Spleen (tissue), 7 donors: ENCODE measurements at regions not wholly inside any gene's neighbourhood (a gene's known extent, or its start where the extent isn't known, plus 50 kb on each side); places are given as distances from the start of the nearest gene placed in this dataset.

Experiments used
- CTCF ChIP-seq, 11 experiments: fragments of 200-600 bp in 7 of 11; fragments of 450-650 bp in 4 of 11; sonication (generic) in 4 of 11; IDR thresholded peaks in 8 of 11; conservative IDR thresholded peaks in 3 of 11; 1 replicate in 7 of 11; 2 replicates in 4 of 11; pipeline versions ENCODE4 v1.4.0 to v1.8.0; 2016 to 2021; ENCODE audit warnings: antibody characterized with exemption in 11 of 11, inconsistent platforms in 4 of 11, mild to moderate bottlenecking in 1 of 11
- POLR2AphosphoS5 ChIP-seq, 3 donors: sonication (generic); formaldehyde crosslinking; IDR thresholded peaks; one replicate each; pipeline ENCODE4 v1.5.1; 2017; ENCODE audit warnings: antibody characterized with exemption in 3 of 3
- donor health status: DM: no; HTN: no; CAD: no; lungs with moderate emphysema.
- donor health status: DM: no; HTN: no; CAD: no.
- donor health status: DM: no; HTN: no; CAD: no.

GRCh38 chr5:39968381-39968780 lies 543.6 kb upstream of the DAB2 start:
- no peak for TF ChIP-seq POLR2AphosphoS5 (IDR thresholded peaks at IDR 0.05)
- TF ChIP-seq CTCF (IDR thresholded peaks at IDR 0.05 in 8 of 11, conservative IDR thresholded peaks at IDR 0.05 in 3 of 11), result no peak
